ENCODE measurements at regions not wholly inside any gene's neighbourhood (a gene's known extent, or its start where the extent isn't known, plus 50 kb on each side); places are given as distances from the start of the nearest gene placed in this dataset.
"Not testable (repeated sequence)": the region's sequence is repeated elsewhere in the genome, so short reads cannot be mapped to it uniquely, and the experiment has no call there.

- DNase-seq (ENCODE audit: low read depth in 2 of 2): no peak
These were observed 271.5 kb upstream of the CDYL start for GRCh38 chr6:4504700-4505099.

- no peak for DNase-seq (ENCODE audit: low read depth in 2 of 2)
These were observed 272.5 kb upstream of the CDYL start for GRCh38 chr6:4503700-4504099.

GRCh38 chr6:4496284-4496683 lies 279.9 kb upstream of the CDYL start:
- DNase-seq (ENCODE audit: low read depth in 2 of 2): no peak

- DNase-seq (ENCODE audit: low read depth in 2 of 2): no peak
These were observed 284.5 kb upstream of the CDYL start for GRCh38 chr6:4491501-4492260.

GRCh38 chr6:4489538-4489937 lies 286.7 kb upstream of the CDYL start:
- no peak for DNase-seq (ENCODE audit: low read depth in 2 of 2)

DNA sequence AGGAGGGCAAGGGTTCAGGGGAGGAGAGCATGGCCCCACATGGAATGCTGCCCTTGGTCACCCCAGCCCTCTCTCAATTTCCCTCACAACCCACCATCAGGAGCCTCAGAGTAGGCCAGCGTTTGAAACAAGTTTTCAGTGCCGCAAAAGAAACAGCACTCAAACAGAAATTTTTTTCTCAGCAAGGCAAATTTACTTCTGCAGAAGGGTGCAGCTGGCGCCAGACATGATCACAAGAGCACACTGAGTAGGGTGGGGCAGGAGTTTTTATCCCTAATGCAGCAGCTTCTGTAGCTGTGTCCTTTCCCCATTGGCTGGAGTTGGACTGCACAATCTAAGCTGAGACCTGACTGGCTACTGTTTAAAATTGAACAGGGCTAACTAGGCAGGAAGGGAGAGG lies 287.8 kb upstream of the CDYL start:
- DNase-seq (ENCODE audit: low read depth in 2 of 2): no peak

DNA sequence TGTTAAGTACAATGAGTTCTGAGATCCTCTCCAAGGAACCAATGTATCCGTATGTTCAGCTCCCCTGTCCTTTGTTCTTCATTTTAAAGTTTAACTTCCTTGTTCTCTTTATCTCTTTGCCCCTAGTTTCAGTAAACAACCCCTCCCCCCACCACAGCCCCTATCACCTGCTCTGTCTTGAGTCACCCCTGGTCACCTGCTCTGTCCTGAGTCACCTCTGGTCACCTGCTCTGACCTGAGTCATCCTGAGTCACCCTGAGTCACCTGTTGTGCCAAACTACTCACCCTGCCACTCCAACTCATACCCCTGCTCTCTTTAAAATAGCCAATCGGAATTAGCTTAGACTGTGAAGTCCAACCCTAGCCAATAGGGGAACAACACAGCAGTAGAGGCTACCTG lies 288.7 kb upstream of the CDYL start:
- DNase-seq (ENCODE audit: low read depth in 2 of 2): no peak

DNA sequence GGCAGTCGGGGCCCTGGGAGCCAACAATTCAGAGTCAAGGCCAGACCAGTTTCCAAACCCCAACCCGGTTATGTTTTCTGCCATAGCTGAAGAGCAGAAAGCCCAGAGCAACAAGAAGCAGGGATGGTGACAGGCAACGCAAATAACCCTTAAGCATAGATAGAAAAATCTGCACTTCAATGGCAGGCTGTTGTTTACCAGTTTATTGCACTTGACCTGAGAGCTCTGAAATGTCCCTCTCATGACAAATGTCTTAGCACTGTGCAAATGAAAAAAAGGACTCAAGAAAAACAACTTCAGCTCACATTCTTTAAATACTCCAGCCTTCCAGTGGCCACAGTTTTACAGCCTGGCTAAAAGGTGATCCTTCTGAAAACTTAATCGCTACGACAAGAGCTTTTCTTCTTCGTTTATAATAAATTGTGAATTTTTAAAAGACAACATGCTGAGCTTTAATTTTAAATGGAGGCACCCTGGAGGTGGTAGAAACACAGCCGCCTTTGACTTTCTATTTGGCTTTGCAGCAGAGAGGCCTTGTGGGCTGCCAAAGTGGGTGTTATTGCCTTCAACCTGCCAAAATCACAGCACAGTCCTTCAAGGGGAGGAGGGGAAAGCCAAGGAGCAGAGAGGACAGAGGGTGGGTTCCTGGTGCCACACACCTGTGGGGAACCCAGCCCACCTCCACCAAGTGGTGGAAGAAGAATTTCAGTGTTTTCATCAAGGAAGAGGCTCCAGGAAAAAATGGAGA lies 289.5 kb upstream of the CDYL start:
- no peak for DNase-seq (ENCODE audit: low read depth in 2 of 2)

DNA sequence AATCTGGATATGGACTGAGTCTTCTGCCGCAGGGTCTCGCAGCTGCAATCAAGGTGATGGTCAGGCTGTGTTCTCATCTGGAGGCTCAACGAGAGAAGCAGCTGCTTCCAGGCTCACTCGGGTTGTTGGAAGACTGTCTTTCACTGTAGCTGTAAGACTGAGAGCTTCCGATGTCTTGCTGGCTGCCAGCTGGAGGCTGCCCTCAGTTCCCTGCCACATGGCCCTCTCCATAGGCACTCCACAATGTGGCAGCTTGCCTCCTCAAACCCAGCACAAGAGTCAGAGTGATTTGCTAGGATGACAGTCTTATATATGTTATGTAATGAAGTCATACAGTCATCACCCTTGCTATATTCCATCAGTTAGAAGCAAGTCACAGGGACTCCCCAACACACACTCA lies 290.5 kb upstream of the CDYL start:
- DNase-seq (ENCODE audit: low read depth in 2 of 2): no peak

DNA sequence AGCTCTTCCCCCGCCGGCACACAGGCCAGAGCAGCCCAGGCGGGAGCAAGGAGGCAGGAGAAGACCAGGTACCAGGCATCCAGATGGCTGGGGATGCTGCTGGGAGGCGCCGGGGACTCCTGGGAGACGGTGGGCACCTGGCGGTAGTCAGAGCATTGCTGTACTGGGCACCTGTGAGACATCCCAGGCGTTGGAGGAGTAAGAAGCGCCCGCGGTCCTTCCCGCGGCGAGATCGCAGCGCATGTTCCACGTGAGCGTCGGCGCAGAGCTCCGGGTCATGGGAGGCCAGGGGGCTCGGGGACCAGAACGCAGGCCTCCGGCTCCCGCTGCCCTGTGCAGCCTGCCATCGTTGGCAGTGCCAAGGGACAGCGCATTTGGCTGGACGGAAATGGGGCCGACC lies 293.7 kb upstream of the CDYL start:
- DNase-seq (ENCODE audit: low read depth in 2 of 2): no peak

GRCh38 chr6:4480788-4481735 lies 295.1 kb upstream of the CDYL start:
- no peak for DNase-seq (ENCODE audit: low read depth in 2 of 2)

DNA sequence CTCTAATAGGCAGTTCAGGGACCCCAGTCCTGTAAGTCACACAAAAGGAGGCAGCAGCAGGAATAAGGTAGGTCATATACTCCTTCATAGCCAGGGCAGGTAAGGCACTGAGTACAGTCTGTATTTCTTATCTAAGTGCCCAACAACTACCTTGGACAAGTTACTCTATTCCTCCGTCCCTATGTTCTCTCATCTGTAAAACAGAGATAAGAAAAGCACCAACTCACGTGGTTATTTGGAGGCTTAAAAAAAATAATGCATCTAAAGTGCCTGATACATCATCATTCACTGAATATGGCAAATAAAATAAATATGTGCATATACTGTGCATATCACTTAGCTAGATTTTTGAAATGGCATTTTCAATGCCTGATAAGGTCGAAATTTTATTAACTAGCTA lies 298.1 kb upstream of the CDYL start:
- DNase-seq (ENCODE audit: low read depth in 2 of 2): no peak

DNA sequence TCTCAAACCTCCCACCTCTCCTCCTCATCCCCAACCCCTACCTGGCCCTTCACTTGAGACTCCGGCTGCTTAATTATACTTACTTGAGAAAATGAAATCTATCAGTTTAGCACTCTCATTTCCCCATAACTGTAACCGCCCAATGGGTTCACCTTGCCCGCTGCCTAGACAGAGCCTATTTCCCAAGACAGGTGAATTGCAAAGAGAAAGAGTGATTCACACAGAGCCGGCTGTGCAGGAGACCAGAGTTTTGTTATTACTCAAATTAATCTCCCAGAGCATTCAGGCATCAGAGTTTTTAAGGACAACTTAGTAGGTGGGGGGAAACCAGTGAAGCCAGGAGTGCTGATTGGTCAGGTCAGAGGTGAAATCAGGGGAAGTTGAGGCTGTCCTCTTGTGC lies 301.4 kb upstream of the CDYL start:
- no peak for DNase-seq (ENCODE audit: low read depth in 2 of 2)

DNA sequence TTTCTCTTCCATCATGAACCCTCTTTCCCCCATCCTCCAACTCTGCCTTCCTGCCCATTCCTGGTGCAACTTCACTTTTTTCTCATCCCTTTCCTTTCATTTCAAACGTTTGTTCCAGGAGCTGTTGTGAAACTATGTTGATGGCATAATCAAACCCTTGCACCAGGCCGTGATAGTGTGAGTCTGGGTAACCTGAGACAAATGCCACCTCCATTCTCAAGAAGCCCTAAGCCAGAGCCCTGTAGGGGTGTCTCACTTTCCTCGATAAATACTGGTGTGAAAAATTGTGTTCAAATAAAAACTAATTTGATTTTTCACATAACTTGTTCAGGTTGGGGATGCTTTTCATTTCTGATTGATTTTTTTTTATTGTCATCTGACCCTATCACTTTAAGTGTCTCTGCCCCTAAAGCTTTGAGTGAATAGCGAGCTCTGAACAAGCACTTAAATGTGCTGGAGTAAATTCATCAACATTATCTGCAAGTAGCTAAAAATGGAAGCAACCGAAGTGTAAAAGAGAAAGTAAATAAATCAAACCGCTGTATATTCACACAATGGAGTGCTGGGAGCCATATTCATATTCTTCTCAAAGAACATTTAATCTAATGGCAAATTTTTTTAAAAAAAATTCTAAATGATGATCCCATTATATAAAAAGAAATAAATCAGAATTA lies 303.1 kb upstream of the CDYL start:
- DNase-seq (ENCODE audit: low read depth in 2 of 2): no peak

DNA sequence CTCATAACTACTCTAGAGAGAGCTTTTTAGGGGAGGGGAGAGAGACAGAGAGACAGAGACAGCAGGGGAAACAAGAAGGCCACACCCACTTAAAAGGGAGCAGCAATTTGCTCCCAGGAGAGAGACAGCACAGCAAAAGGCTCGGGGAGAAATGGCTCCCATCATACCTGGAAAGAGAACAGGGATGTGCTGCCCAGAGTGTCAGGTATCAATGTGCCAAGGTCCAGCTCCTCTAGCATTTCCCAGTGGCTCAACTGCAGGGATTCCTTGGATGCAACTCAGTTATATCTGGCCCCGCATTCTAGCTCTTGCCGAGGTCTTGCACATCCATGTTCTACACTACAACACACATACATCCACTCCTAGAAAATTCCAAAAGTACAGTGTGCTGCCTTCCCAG lies 304.0 kb upstream of the CDYL start:
- no peak for DNase-seq (ENCODE audit: low read depth in 2 of 2)

DNA sequence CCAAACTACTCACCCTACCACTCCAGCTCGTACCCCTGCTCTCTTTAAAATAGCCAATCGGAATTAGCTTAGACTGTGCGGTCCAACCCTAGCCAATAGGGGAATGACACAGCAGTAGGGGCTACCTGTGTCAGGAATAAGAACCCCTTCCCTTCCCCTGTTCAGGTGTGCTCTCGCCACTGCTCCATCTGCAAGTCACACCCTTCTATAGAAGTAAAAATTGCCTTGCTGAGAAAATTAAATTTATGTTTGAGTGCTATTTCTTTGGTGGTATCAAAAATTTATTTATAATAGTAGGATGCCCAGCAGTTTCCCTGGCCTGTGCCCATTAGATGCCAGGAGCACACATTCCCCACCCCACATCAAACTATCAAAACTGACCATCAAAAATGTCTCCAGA lies 304.7 kb upstream of the CDYL start:
- DNase-seq (ENCODE audit: low read depth in 2 of 2): not testable (repeated sequence)

DNA sequence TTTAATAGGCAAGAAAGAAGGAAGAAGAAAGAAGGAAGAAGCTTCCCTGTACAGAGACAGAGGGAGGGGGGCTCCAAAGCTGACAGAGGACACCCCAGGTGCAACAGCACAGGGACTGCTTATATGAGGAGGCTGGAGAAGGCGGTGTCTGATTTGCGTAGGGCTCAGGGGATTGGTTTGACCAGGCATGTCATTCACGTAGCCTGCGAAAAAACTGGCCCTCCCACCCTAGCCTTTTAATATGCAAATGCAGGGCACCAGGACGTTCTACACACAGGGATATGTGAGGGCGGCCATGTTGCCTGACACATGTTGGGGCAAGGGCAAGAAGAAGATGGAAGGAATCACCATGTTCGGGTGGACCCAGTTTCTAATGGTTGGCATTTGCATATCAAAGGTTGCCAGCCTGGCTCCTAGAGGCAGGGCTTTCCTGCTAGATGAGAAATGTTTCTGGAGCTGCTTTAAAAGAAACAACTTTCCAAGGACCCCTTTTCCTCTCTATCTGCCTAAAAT lies 305.4 kb upstream of the CDYL start:
- no peak for DNase-seq (ENCODE audit: low read depth in 2 of 2)

DNA sequence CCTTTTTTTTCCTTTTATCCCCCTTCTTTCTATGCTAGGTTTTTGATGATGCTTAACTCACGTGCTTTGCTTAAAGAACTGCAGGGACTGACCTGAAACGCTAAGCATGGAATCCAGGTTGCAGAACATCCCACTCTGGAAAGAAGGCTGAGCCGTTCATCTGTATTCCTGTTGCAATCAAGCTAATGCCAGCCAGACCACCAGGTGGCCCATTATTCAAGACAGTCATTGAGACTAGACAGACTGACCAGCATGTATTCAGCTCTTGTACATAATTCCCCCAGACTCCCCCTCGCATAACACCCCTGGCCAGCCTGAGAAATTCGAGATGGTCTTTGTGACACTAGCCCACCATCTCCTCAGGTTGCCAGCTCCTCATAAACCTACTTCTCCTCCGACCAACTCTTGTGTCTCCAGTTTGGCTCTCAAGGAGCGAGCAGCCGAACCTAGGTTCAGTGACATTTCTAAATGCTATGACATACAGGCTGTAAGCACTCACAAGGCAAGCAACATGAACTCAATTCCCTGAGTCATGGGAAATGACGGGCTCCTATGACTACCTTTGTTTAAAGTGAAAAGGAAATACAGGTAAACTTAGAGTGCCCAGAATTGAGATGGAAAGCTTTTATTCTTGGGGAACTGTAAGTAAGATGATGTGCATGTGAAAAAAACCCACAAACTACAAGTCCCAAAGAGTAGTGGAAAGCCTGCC lies 309.3 kb upstream of the CDYL start:
- no peak for DNase-seq (ENCODE audit: low read depth in 2 of 2)

DNA sequence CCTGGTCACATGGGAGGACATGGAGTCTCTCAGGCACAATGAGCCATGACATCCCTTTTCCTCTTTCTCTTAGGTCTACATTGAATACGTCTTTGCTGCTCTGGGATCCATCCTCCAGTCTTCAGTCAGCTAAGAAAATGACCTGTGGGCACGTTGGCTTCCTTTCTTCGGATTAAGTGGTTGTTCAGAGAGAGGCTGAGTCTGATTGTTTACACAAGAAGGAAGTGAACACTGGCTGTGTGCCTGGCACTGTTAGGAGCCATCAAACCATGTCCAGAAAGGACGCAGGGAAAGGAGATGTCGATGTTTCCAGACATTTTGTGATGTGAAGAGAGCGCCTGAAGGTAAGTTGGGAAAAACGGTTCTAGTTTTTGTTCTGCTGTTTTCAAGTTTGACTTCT lies 309.9 kb upstream of the CDYL start:
- no peak for DNase-seq (ENCODE audit: low read depth in 2 of 2)

DNA sequence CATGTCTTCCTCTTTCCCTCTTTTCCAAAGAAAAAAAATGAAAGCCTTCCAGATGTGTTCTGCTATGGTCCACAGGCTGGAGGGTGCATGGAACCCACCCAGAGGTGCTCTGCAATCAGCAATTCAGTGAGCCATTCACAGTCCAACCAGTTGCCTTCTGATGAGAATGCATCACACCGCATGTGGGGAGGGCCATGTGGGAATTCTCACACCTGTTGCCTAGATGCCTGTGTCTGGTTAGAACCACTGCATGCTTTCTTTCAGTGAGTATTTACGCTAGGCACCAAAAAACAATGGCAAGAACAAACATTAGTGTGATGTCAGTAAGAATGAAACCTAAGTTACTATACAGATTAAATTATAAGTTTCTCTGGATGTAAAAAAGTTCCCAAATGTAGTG lies 311.6 kb upstream of the CDYL start:
- no peak for DNase-seq (ENCODE audit: low read depth in 2 of 2)

DNA sequence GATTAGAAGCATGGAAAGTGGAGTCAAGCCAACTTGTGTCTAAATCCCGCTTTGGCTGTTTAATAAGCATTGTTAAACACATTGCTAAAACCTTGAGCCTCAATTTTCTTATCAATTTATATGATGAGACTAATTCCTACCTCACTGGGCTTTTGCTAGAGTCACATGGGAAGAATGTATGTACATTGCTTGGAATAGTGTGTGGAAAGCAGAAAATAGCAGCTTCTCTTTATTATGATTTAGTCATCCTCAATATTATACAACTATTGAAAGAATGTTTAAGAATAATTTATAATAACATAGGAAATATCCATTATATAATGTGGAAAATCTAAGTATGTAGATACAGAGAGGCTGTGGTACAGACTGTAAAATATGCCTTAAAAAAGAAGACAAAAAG lies 313.0 kb upstream of the CDYL start:
- DNase-seq (ENCODE audit: low read depth in 2 of 2): no peak
